NCI-H345 treated with DMSO at 0.1 percent for 48 hours (cell line): ENCODE measurements at regions not wholly inside any gene's neighbourhood (a gene's known extent, or its start where the extent isn't known, plus 50 kb on each side); places are given as distances from the start of the nearest gene placed in this dataset.

Experiments used
- DNase-seq: peaks from one replicate; lab custom pipeline; 2025; ENCODE audit not compliant: unreplicated experiment; lab: John Stamatoyannopoulos, UW

DNA sequence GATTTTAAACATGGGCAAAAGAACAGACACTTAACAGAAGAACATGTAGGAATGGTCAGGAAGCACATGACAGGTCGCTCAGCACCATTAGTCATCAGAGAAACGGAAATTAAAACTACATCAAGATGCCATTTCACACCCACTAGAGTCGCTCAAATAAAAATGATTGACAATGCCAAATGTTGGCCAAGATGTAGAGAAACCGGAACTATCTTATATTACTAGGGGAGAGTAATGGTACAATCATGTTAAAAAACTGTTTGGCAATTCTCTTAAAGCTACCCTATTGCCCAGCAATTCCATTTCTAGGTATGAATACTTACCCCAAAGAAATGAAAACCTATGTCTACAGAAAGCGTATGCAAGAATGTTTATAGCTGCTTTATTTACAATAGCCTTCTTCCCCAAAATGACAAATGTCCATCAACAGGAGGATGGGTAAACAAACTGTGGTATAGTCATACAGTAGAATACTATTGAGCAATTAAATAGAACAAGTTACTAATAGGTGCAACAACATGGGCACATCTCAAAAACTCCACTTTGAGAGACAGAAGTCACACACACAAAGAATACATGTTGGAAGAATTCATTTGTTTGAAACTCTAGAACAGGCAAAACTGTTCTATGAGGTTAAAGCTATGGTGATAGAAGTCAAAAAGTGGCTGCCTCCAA is 92.8 kb downstream of the ETS2 start:
- no peak for DNase-seq

GRCh38 chr21:38897532-38898421 is 92.0 kb downstream of the ETS2 start:
- DNase-seq = peak; percentile 34

GRCh38 chr21:38894899-38895298 is 89.2 kb downstream of the ETS2 start:
- no peak for DNase-seq

GRCh38 chr21:38888991-38889561 is 83.3 kb downstream of the ETS2 start:
- no peak for DNase-seq

DNA sequence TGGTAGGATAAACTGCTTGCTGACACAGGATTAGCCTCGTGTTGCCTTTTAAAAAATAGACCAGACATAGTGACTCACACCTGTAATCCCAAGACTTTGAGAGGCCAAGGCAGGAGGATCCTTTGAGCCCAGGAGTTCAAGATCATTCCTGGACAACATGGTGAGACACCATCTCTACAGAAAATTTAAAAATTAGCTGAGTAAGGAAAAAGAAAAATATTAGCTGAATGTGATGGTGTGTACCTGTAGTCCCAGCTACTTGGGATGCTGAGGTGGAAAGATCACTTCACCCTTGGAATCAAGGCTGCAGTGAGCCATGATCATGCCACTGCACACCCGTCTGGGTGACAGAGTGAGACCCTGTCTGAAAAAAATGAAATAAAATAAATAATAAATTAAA is 82.0 kb downstream of the ETS2 start:
- DNase-seq = no peak

- DNase-seq = no peak
Observed at GRCh38 chr21:38887062-38887686, 81.4 kb downstream of the ETS2 start.

- DNase-seq = no peak
Observed at GRCh38 chr21:38885909-38886308, 80.2 kb downstream of the ETS2 start.

DNA sequence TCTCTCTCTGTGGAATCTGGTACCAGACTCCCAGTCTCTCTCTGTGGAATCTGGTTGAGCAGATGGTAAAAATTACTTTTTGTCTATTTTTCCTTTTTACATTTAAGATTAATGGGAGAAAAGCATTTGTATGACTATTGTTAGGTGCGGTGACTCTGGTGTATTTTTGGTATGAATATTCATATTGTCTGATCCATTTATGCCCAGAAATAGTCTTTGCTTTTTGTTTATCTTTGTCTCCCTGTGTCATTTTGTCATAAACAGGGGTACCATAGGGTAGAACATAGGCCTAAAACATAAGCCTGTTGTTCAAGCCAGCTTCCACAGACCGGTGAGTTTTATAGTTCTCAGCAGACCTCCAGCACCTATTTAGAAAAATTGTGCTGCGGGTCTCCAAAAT is 78.7 kb downstream of the ETS2 start:
- DNase-seq = no peak

GRCh38 chr21:38883142-38883541 is 77.4 kb downstream of the ETS2 start:
- DNase-seq = no peak

- DNase-seq = no peak
Observed at GRCh38 chr21:38881131-38881530, 75.4 kb downstream of the ETS2 start.

GRCh38 chr21:38880577-38880966 is 74.8 kb downstream of the ETS2 start:
- DNase-seq = no peak

DNA sequence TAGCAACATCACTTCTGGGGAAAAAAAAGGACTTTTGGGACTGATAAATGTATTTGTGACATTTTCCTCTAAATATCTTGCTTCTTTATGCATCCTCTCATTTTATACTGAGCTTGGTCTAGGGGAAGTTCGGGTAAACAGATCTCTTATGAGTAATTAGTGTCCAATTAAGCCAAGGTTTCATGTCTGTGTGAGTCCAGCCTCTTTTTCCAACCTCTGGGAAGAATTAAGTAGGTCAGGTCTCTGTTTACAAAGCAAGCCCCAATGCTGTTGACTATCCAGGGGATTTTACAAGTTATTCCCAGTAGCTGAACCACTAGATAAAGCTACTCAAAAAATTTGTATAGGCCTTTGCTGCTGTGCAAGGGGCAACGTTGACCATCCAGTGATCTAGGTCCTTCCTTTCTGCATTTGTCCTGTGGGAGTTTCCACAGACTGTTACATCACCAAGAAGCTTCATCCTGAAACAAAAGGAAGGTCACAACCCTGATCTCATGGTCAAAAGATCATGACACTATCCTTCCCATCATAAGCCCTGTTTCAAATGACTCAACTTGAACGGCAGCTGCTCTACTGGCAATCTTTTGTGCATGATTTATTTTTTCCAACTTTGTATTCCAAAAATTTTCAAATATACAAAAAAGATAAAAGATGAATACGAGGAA is 74.3 kb downstream of the ETS2 start:
- DNase-seq = no peak

GRCh38 chr21:38878379-38879179 is 72.8 kb downstream of the ETS2 start:
- DNase-seq = no peak

DNA sequence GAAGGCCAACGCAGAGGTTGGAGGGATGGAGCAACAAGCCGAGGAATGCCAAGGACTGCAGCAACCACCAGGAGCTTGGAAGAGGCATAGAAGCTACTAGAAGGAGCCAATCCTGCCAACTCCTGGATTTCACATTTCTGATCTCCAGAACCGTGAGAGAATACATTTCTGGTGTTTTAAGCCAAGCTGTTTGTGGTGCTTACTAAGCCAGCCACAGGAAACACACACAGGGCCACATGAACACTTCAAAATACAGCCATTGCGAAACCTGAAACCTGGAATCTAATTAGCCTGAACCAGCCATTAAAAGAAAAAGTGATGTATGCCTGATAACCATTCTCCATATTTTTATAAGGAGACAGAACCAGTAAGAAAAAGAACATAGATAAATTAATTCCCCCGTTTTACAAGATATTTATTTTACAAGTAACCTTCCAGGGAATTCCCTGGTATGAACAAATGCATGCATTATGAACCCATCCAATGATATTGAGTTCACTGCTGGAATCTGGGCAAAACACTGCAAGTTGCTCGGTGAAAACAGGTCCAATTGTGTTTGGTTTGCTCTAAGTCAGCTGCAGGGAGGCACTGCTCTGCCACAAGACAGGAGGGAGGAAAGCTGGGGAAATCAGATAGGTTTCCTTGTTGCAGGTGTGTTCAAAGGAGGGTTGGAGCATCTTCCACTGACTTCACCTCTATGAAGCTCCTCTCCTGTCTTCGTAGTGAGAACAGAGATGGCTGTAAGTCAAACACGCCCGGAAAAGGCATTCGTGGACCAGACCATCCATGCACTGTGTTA is 70.2 kb downstream of the ETS2 start:
- DNase-seq = no peak
